Right renal pelvis (tissue), 4 donors: ENCODE measurements at regions not wholly inside any gene's neighbourhood (a gene's known extent, or its start where the extent isn't known, plus 50 kb on each side); places are given as distances from the start of the nearest gene placed in this dataset.
A peak's percentile ranks its signal among the peaks of the same experiment; 100 is the strongest.
"Not testable (repeated sequence)": the region's sequence is repeated elsewhere in the genome, so short reads cannot be mapped to it uniquely, and the experiment has no call there.

Experiments used
- DNase-seq, 4 donors: peaks; one replicate each; pipeline ENCODE4 v3.0.0-alpha.2; 2013; ENCODE audit warnings: low read depth in 4 of 4, low spot score in 3 of 4, missing footprints in 1 of 4

DNA sequence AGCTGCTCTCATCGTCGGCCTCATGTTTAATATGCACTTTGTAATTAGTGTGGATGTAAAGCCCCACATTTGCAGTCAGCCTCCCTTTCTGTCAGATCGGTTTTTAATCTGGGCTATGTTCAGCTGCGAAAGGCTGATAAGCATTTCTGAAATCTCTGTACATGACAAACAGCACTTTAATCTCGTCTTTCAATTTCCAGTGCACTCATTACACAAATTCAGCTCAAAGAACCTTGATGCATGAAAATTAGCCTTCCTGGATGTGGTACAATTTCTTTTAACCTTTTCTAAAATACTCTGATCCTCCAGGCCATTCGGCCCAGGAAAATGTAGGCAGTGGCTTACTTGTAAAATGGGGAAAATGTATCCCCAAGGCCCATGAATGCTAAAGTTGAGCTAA is 265.1 kb downstream of the RND3 start:
- no peak for DNase-seq

DNA sequence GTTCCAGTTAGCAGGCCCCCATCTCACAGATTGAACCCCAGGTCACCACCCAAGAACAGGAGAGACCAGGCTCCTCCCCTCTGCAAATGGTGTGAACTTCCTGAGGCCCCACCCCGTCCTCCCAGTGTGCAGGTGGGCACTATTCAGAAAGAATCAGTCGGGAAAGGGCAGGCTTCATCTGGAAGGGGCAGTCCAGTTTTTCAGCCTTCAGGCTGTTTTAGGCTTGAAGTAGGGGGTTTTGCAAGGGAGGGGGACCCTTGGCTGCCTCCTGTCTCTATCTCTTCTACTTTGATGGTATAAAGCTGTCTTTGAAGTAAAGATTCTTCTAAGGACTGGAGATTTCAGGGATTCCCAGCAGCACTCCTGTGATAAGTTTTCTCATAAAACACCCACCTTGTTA is 267.6 kb downstream of the RND3 start:
- DNase-seq, result no peak

- no peak for DNase-seq
Observed at GRCh38 chr2:150215041-150215440, 272.4 kb downstream of the RND3 start.

- DNase-seq, result peak in 1 of 4 donors; percentile 30
Observed at GRCh38 chr2:150214626-150215025, 272.8 kb downstream of the RND3 start.

- DNase-seq, result no peak
Observed at GRCh38 chr2:150212722-150213171, 274.7 kb downstream of the RND3 start.

DNA sequence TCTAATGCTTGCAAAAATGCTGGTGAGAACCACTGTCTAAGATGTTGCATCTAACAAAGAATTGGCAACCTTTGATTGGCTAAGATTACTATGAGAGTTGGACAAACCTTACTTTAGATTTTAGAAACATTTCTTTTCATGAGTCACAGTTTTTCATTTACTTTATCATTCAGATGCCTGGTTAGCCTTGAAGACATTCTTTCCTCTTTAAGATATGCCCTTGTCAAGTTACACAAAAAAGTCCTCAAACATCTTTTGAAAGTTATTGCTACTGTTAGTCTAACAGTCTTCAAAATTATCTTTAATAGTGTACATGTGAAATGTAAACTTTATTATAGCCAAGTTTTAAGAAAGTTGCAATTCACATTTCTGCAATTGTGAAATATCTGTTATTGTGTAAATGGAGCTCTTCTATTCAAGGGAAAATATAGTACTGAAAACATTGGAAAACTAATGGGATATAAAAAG is 276.3 kb downstream of the RND3 start:
- no peak for DNase-seq

GRCh38 chr2:150209746-150210145 is 277.7 kb downstream of the RND3 start:
- no peak for DNase-seq

- DNase-seq, result no peak
Observed at GRCh38 chr2:150208689-150209088, 278.8 kb downstream of the RND3 start.

DNA sequence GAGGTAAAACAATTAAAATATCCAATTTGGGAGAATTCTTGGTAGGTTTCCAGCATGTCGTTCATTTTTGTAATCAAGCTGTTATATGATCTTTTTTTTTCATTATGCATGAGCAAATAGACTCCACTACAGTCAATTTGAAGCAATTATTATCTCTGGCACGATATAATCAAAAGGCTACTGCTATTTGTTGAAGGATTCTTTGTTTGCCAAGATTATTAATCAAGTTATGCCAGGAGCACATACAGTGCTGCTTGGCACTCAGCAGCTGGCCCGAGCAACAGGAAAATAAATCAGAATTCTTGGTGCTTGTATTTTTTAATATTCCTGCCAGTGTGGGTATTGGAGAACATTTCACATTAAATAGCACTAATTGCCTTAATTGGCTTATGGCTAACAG is 279.5 kb downstream of the RND3 start:
- DNase-seq, result no peak

- DNase-seq, result no peak
Observed at GRCh38 chr2:150204451-150204850, 283.0 kb downstream of the RND3 start.

GRCh38 chr2:150194816-150195215 is 292.7 kb downstream of the RND3 start:
- not testable (repeated sequence) for DNase-seq

GRCh38 chr2:150192701-150193100 is 294.8 kb downstream of the RND3 start:
- DNase-seq, result no peak

GRCh38 chr2:150191349-150191748 is 296.1 kb downstream of the RND3 start:
- DNase-seq, result no peak

DNA sequence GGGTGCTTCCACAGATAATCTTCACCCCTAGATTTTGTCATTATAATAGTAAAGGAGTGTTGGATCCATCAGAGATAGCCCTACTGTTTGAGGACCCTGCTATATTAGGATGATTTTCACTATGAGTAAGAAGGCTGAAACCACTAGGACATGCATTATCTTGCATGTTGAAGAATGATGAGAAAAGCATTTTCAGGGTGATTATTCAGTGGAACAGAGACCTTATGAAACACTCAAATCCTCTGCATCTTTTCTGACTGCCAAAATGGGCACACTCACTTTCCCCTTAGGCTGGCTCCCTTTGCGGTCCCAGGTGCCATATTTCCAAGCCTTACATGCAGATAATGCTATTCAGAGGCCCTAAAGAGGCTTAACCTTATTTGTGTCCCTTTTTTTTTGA is 296.9 kb downstream of the RND3 start:
- no peak for DNase-seq

DNA sequence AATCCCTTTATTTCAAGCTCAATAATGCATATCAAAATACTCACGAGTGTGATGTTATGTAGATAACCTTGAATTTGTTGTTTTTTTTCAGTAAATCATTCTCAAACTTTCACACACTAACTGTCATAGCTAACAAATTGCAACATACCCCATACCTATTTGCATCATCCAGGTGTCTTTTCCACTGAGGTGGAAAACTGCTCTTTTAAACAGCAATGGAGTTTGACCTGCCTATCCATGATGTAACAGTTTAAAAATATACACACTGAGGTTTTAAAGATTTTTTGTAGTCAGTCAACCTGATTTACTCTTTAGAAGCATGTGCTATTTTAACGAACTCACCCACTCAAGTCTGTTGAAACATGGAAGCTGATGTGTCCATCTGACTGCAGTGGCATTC is 298.7 kb downstream of the RND3 start:
- no peak for DNase-seq

DNA sequence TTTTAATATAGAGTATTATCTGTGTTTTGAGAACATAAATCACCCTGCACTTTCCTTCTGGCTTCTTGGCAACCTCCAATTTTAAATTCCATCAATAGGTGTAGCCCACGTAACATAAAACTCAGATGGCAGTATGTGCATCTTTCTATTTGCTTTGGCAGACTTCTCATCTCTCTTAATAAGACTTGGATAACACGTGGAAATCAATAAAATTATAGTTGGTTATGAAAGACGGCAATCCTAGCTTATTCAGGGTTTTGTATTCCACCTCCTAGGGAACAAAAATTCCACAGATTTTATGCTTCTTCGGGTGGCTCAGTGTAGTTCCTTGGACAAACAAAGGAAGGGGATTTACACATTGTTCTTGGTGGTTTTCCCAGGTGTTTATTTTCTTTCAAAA is 299.3 kb downstream of the RND3 start:
- DNase-seq, result no peak

DNA sequence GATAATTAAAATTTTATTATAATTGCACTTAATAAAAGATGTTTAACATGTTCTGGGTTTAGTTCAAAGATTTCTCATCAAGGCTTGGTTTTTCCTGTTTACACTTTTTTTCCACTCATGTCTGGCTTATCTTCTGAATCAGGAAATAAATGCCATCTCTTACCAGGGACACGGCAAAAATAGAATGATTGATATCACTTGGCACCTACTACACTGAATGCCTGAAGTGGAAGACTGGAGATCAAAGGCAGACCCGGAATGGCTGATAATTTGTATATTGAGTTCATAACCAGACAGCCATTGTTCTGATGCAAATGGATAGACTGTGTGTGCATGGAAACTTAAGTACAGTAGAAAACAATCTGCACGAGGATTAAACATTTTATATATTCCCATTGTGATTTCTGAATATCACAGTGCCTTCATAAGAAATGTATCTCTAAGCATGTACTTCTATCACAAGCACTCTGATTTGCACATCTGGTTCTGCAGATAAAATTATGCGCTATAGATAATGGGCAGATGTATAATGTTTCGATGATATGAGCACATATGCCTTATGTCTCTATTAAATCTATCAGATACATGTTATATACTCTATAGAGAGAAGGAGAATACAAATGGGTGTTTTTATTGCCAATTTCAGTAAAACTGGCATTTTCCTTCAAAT is 304.8 kb downstream of the RND3 start:
- DNase-seq, result no peak

GRCh38 chr2:150178591-150178990 is 308.9 kb downstream of the RND3 start:
- no peak for DNase-seq

GRCh38 chr2:150174971-150175421 is 312.5 kb downstream of the RND3 start:
- DNase-seq, result no peak

DNA sequence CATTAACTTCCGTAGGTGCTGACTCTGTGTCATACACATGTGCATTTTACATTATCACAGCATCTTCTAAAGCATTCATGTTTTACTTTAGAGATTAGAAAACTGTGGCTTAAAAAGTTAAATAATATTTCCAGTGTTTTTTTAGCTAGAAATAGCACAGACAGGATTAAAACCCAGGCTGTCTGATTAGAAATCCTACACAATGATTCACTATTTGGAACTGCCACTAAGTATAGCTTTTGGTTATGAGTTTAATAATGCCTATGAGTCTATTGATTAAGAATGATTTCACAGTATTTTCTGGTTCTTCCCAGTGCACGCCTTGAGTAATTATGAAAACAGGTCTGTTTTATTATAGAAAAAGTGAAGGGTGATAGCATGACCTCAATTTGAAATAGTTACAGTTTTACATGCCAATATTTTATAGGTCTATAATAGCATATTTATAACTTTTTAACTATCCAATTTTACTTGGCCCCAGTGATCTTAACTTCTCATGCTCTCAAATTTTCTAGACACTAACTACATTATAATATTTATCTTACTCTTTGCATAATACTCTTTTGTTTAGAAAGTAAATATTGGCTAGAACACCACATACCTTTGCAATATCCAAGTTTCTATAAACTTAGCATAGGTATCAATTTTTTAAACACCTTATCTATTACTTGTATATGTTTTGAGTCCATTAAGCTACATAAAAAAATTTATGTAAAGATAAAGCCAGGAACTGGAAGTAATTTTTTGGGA is 313.2 kb downstream of the RND3 start:
- DNase-seq, result no peak

DNA sequence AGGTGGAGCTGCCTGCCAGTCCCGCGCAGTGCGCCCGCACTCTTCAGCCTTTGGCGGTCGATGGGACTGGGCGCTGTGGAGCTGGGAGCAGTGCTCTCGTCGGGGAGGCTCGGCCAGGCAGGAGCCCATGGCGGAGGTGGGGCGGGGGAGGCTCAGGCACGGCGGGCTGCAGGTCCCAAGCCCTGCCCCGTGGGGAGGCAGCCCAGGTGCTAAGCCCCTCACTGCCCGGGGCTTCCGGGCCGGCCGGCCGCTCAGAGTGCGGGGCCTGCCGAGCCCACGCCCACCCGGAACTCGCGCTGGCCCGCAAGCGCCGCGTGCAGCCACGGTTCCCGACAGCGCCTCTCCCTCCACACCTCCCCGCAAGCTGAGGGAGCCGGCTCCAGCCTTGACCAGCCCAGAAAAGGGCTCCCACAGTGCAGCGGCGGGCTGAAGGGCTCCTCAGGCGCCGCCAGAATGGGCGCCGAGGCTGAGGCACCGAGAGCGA is 316.4 kb downstream of the RND3 start:
- no peak for DNase-seq

- DNase-seq, result no peak
Observed at GRCh38 chr2:150169237-150169629, 318.2 kb downstream of the RND3 start.
